ENCODE measurements at regions not wholly inside any gene's neighbourhood (a gene's known extent, or its start where the extent isn't known, plus 50 kb on each side); places are given as distances from the start of the nearest gene placed in this dataset.

GRCh38 chr11:130705670-130706421 is 210.4 kb downstream of the SNX19 start:
- no peak for DNase-seq (ENCODE audit: extremely low read depth, low read depth)

- no peak for DNase-seq (ENCODE audit: extremely low read depth, low read depth)
These were observed 209.7 kb downstream of the SNX19 start for GRCh38 chr11:130706572-130706971.

DNA sequence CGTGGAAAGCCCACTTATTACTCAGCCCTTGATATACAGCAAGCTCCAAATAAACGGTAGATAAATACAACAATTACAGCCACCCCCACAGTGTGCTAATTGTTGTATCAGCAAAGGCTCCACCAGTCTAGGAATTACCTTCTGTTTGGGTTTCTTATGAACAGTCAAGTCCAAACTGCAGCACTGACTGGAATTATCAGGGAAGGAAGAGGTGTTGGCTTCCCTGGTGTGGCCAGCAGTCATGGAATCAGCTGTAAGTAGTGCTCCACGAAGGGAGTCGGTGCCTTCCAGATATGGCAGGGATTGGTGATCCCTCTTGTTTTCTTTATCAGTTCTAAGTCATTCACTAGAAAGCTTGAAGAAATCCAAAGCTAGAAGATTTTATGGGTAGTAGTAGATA is 209.1 kb downstream of the SNX19 start:
- DNase-seq (ENCODE audit: extremely low read depth, low read depth): no peak

DNA sequence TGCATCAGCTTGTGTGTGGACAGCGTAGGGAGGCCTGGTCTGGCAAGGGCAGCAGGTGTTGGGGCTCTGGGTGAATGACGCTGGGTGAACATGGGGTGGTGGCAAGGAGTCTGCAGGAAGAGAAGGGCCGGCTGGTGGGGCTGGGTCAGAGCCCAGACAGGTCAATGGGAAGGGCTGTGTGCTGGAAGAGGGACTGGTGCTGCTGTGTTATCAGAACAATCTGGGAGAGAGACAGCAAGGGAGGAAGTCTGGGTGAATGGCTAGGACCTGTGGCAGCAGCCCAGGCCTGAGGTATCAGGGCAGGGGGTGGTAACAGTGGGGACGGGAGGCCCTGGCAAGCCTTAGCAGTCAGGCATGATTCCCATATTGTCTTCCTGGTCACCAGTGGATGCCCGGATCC is 206.7 kb downstream of the SNX19 start:
- DNase-seq (ENCODE audit: extremely low read depth, low read depth): no peak

DNA sequence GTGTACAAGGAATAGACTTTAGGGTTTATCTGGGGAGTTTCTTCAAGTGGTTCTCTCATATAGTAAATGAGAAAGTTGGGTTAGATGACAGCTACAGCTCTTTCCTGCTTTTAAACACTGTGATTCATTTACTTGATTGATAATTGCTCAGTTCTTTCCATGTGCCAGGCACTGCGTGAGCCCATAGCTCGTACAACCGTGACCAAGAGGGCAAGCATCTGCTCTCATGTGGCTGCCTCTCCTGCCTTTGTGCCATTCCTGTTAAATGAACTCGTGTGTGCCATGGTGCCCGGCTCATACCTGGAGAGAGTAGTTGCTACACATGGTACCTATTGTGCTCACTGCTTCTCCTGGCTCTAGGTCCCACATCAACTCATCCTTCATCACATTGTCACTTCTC is 206.3 kb downstream of the SNX19 start:
- DNase-seq (ENCODE audit: extremely low read depth, low read depth): no peak

- no peak for DNase-seq (ENCODE audit: extremely low read depth, low read depth)
These were observed 205.7 kb downstream of the SNX19 start for GRCh38 chr11:130710497-130711012.

- no peak for DNase-seq (ENCODE audit: extremely low read depth, low read depth)
These were observed 205.1 kb downstream of the SNX19 start for GRCh38 chr11:130711193-130711592.

DNA sequence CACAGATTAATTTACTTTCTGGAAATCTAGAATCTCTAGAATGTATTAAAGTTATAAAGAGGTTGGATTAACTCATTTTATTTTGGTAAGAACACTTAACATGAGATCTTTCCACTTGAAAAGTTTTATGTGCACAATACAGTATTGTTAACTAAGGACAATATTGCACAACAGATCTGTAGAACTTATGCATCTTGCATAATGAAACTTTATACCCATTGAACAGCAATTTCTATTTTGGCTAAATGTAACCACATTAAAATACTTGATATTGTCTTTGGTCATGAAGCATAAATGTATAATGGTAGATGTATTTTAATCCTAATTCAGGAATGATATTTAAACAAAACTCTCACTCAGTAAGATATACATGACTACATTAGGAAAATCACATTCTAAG is 203.8 kb downstream of the SNX19 start:
- DNase-seq (ENCODE audit: extremely low read depth, low read depth): no peak

DNA sequence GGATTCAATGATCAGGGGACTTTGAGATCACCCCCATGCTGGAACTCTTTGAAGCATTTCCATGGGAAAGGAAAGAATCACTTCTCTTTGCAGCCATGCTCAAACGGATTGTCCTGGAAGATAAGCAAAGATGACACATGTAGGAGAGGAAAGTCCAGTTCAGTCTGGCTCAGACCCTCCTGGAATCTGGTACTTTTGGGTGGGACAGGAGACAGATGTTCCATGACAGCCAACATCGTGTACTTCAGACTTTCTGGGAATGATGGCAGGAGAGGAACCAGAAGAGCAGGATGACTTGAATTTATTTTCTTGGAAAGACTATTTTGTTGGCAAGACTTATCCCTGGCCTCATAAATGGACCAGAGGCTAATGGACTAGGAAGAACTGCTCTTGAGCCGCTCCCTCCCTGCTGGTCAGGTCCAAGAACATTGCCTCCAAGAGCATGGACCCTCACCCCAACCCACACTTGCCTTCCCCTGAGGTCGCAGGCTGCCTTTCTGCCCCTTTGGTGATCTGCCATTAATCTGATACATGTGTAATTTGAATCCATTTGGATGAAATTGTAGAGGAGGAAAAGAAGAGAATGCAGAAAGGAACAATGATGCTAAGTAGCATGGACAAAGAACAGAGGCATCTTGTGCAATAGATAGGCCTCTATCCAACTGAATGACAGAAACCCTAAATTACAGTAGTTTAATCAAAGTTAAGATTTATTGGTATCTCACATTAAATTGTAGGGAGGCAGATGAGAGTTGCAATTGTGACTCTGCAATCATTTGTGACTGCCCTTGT is 201.0 kb downstream of the SNX19 start:
- DNase-seq (ENCODE audit: extremely low read depth, low read depth): no peak

DNA sequence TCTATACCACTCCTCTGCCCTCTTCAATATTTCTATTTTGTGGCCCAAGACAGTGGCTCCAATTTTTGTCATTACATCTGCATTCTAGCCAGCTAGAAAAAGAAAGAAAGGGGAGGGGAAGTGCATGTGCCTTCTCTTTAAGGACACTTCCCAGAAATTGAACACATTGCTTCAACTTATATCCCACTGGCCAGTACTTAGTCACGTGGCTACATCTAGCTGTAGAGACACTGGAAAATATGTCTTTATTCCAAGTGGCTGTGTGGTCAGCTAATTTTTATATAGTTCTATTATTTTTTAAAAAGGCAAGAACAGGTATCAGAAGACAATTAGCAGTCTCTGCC is 200.4 kb downstream of the SNX19 start:
- no peak for DNase-seq (ENCODE audit: extremely low read depth, low read depth)

GRCh38 chr11:130718120-130718519 is 198.2 kb downstream of the SNX19 start:
- no peak for DNase-seq (ENCODE audit: extremely low read depth, low read depth)

DNA sequence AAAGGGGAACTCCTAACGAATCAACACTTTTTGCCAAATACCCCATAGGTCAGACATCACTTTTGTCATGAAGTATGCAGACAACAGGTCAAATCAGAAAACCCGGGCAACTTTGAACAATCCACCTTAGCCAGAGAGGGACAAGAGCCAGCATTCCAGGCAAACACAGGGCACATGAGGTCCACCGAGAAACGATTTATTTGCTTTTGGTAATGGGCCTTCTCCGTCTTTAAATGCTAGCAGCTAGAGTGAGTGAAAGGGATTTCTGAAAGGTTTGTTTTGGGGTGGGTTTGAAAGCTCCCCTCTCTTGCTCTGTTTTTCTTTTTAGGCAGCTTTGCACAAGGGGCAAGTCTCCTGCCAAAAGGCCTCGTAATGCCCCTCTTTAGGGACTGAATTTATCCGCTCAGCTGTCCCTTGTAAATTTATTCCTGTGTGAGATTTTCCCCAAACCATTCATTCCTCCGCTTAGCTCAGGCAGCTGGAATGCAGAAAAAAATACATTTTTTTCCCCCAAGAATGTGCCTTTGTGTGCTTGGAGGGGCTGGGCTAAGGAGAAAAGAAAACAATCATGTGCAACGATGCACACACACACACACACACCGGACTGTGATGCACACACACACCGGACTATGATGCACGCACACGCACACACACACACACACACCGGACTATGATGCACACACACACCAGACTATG is 196.9 kb downstream of the SNX19 start:
- no peak for DNase-seq (ENCODE audit: extremely low read depth, low read depth)

GRCh38 chr11:130720232-130721022 is 195.9 kb downstream of the SNX19 start:
- no peak for DNase-seq (ENCODE audit: extremely low read depth, low read depth)

DNA sequence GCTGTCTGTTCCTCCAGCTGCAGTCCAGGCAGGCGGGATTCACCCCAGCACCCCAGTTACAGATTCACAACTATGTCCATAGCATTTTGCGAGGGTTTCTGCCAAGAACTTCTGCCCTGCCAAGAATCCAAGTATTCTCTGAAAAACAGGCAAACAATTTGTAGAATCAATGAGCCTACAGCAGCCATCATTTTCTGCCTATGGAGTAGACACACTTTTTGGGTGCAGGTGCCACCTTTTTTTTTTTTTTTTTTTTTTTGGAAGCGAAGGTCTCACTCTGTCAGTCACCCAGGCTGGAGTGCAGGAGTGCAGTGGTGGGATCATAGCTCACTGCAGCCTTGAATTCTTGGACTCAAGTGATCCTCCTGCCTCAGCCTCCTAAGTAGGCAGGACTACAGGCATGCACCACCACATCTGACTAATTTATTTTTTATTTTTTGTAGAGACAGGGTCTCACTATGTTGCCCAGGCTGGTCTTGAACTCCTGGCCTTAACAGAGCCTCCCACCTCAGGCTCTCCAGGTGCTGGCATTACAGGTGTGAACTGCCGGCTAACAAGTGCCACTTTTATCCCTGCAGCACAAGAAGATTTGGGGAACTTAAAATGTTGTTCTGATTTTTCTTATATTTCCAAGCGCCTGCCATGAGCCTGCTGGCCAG is 195.1 kb downstream of the SNX19 start:
- no peak for DNase-seq (ENCODE audit: extremely low read depth, low read depth)

DNA sequence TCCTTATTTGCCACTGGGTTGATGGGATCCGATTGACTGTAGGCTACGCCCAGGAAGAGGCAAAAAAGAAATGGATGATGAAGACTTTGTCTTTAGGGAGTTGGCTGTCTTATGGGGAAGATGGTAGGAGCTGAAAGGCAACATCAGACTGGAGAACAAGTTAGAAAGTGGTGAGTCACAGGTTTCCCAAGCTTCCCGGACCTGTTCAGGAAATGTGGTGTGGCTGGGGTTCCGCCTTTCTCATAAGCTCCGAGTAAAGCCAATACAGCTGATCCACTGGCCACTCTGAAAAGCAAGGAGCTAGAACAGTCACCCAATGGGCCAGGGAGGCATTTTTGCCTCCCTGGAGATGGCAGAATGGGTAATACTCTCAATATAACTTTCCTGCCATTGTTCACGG is 194.5 kb downstream of the SNX19 start:
- DNase-seq (ENCODE audit: extremely low read depth, low read depth): no peak

DNA sequence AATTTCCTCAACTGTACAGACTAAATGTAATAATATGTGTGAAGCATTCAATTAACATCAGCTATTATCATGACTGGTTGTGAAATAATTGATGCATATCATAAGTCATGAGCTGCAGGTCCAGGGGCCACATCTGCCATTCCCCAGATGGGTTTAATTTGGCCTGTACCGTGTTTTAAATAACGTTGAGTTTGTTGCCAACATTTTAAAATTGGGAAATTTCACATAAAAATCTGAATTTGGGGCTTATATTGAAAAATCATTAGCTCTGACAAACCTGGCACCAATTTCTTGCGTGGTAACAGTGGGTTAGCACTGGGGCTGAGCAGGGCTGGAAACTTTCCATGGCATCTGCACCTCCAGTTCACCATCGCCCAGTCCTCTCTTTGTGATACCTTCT is 193.9 kb downstream of the SNX19 start:
- DNase-seq (ENCODE audit: extremely low read depth, low read depth): no peak

GRCh38 chr11:130725421-130726233 is 190.7 kb downstream of the SNX19 start:
- DNase-seq (ENCODE audit: extremely low read depth, low read depth): no peak

- no peak for DNase-seq (ENCODE audit: extremely low read depth, low read depth)
These were observed 189.8 kb downstream of the SNX19 start for GRCh38 chr11:130726234-130727037.
